Loucy (cell line): ENCODE measurements at regions not wholly inside any gene's neighbourhood (a gene's known extent, or its start where the extent isn't known, plus 50 kb on each side); places are given as distances from the start of the nearest gene placed in this dataset.

Source experiments
- H2AFZ ChIP-seq: fragments of 200-600 bp; sonication (generic); 2 replicates; pipeline ENCODE4 v1.6.0; 2016; ENCODE audit warnings: antibody characterized with exemption, mild to moderate bottlenecking, low read length, moderate library complexity
- H3F3A ChIP-seq: fragments of 200-600 bp; 2 replicates; pipeline ENCODE4 v1.6.0; 2016; ENCODE audit warnings: antibody characterized with exemption, low read depth, mild to moderate bottlenecking
- H3K27me3 ChIP-seq: fragments of 200-600 bp; sonication (generic); 2 replicates; pipeline ENCODE4 v1.6.1; 2014; ENCODE audit warnings: low read length, mild to moderate bottlenecking; ENCODE audit not compliant: insufficient read depth, poor library complexity, severe bottlenecking
- H3K36me3 ChIP-seq: fragments of 200-600 bp; sonication (generic); 2 replicates; pipeline ENCODE4 v1.6.1; 2016; ENCODE audit warnings: low read length; ENCODE audit not compliant: insufficient read depth
- H3K4me1 ChIP-seq: fragments of 200-600 bp; sonication (generic); 2 replicates; pipeline ENCODE4 v1.5.1; 2014; ENCODE audit warnings: low read length, mild to moderate bottlenecking; ENCODE audit not compliant: insufficient read depth, poor library complexity, severe bottlenecking
- H3K4me2 ChIP-seq: fragments of 200-600 bp; sonication (generic); 2 replicates; pipeline ENCODE4 v1.6.0; 2014; ENCODE audit warnings: antibody characterized with exemption, low read length, low read depth, mild to moderate bottlenecking; ENCODE audit not compliant: poor library complexity, severe bottlenecking
- H3K4me3 ChIP-seq: fragments of 200-600 bp; sonication (generic); 2 replicates; pipeline ENCODE4 v1.5.1; 2014; ENCODE audit warnings: low read length, mild to moderate bottlenecking, mixed read lengths; ENCODE audit not compliant: poor library complexity, severe bottlenecking
- H3K79me2 ChIP-seq: fragments of 200-600 bp; sonication (generic); 2 replicates; pipeline ENCODE4 v1.6.1; 2014; ENCODE audit warnings: low read length; ENCODE audit not compliant: insufficient read depth
- H3K9ac ChIP-seq: fragments of 200-600 bp; sonication (generic); 2 replicates; pipeline ENCODE4 v1.6.0; 2014; ENCODE audit warnings: mild to moderate bottlenecking, low read depth, low read length, moderate library complexity; ENCODE audit not compliant: poor library complexity, severe bottlenecking
- H3K9me2 ChIP-seq: fragments of 200-600 bp; sonication (generic); replicated peaks from 2 replicates; pipeline ENCODE4 v1.6.1; 2016; ENCODE audit warnings: low read depth, low read length, mixed read lengths
- H3K9me3 ChIP-seq: fragments of 200-600 bp; sonication (generic); 2 replicates; pipeline ENCODE4 v1.6.1; 2014; ENCODE audit warnings: mild to moderate bottlenecking, antibody characterized with exemption, low read length, low read depth; ENCODE audit not compliant: insufficient read depth
- H4K20me1 ChIP-seq: fragments of 200-600 bp; sonication (generic); 2 replicates; pipeline ENCODE4 v1.6.0; 2014; ENCODE audit warnings: antibody characterized with exemption, low read length, mild to moderate bottlenecking; ENCODE audit not compliant: insufficient read depth, poor library complexity, severe bottlenecking
- EZH2phosphoT487 ChIP-seq: fragments of 200-600 bp; IDR thresholded peaks from 2 replicates; pipeline ENCODE4 v1.6.1; 2018; ENCODE audit warnings: antibody characterized with exemption, mild to moderate bottlenecking, moderate library complexity, borderline replicate concordance
- TF ChIP-seq, protein P1 (sequence below): fragments of 200-600 bp; sonication (generic); conservative IDR thresholded peaks from 2 replicates; pipeline ENCODE4 v1.5.1; 2014; ENCODE audit warnings: mild to moderate bottlenecking, antibody characterized with exemption, low read length

DNA sequence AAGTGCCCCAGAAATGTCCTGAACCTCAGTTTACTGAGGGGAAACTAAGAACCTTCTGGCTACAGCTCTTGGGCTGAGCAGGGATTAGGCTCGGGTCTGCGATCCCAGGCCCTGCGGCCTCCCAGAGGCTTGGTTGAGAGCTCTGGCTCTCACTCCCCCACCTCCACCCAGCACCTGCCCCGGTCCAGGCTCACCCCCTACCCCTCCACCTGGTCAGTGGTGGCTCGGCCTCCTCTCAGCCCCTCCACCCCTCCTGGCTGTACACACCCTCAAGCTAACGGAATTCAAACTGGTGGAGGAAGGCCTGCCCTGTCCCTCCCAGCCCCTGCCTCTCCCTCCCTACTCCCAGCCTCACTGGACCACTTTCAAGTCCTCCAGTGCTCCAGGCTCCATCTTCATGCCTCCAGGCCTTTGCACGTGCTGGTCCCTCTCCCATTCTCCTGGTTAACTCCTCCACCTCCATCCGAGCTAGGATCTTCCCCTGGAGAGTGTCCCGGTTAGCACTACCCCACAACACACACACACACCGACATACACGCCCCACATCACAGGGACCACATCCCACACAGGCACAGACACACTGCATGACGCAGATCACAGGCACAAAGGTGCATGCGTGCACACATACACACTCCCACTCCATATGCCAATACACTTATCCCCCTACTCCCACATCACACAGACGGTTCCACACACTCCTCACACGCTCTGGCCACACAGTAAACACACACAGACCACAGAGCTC is 130.9 kb downstream of the C9orf50 start:
- Histone ChIP-seq H3K27me3 (no peaks in the 10 kb centered on the region), H3K4me1 (peaks cover 13% of the 10 kb centered on the region), H3K9me2 (no peaks in the 10 kb centered on the region), H3K36me3 (no peaks in the 10 kb centered on the region), H3K4me3 (peak overlapping the region; percentile 85), H3K9ac (peak overlapping the region; percentile 82), H3K79me2 (peaks cover 15% of the 10 kb centered on the region; the same call in 1 of the 2 replicates), H3F3A (no peaks in the 10 kb centered on the region), H2AFZ (no peak overlapping the region), H3K4me2 (peak overlapping the region; percentile 68), H4K20me1 (no peaks in the 10 kb centered on the region), H3K9me3 (no peaks in the 10 kb centered on the region)
- TF ChIP-seq, protein P1, sequence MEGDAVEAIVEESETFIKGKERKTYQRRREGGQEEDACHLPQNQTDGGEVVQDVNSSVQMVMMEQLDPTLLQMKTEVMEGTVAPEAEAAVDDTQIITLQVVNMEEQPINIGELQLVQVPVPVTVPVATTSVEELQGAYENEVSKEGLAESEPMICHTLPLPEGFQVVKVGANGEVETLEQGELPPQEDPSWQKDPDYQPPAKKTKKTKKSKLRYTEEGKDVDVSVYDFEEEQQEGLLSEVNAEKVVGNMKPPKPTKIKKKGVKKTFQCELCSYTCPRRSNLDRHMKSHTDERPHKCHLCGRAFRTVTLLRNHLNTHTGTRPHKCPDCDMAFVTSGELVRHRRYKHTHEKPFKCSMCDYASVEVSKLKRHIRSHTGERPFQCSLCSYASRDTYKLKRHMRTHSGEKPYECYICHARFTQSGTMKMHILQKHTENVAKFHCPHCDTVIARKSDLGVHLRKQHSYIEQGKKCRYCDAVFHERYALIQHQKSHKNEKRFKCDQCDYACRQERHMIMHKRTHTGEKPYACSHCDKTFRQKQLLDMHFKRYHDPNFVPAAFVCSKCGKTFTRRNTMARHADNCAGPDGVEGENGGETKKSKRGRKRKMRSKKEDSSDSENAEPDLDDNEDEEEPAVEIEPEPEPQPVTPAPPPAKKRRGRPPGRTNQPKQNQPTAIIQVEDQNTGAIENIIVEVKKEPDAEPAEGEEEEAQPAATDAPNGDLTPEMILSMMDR, result no peak
- no peak for TF ChIP-seq EZH2phosphoT487

DNA sequence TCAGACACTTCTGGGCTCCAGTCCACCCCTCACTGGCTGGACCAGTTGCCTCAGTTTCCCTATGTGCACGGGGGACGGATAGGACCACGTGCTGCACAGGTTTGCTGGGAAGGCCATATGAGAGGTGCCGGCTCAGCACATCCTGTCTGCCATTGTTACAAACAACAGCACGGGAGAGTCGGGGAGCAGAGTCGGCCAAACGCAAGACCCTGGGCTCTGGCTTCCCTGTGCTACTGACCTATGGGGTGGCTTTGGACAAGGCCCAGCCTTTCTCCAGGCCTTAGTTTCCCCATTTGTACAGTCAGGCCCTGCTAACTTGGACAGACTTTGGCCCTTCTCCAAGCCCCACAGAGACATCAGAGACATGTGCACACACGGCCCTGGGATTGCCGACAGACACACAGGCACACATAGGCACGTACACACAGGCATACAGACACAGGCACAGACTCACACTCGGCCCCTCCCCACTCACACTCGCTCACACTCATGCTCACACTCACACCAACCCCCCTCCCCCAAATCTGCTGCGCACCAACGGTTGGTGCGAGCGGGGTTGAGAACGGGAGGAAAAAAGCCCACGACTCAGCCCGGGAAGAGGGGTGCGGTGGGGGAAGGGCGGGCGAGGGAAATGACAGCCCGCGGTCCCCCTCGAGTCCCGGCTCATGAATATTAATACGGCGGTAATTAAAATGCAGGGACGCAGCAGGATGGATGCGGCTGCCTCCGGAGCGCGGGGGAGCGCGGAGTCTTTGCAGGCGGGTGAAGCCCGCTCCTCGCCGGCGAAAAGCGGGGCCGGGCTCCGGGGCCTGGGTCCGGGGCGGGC is 133.0 kb downstream of the C9orf50 start:
- peak overlapping the region; percentile 68 for H3K4me2 ChIP-seq
- peak overlapping the region; percentile 85; the same call in 1 of the 2 replicates for H2AFZ ChIP-seq
- no peaks in the 10 kb centered on the region for H3K9me2 ChIP-seq
- peaks cover 15% of the 10 kb centered on the region; the same call in 1 of the 2 replicates for H3K79me2 ChIP-seq
- H3K4me3 ChIP-seq, result peak overlapping the region; percentile 85
- H3K27me3 ChIP-seq, result no peaks in the 10 kb centered on the region
- no peaks in the 10 kb centered on the region for H3K9me3 ChIP-seq
- TF ChIP-seq EZH2phosphoT487, result no peak
- H3K36me3 ChIP-seq, result no peaks in the 10 kb centered on the region
- peak overlapping the region; percentile 82 for H3K9ac ChIP-seq
- H3K4me1 ChIP-seq, result peaks cover 13% of the 10 kb centered on the region
- H3F3A ChIP-seq, result no peaks in the 10 kb centered on the region
- no peaks in the 10 kb centered on the region for H4K20me1 ChIP-seq

DNA sequence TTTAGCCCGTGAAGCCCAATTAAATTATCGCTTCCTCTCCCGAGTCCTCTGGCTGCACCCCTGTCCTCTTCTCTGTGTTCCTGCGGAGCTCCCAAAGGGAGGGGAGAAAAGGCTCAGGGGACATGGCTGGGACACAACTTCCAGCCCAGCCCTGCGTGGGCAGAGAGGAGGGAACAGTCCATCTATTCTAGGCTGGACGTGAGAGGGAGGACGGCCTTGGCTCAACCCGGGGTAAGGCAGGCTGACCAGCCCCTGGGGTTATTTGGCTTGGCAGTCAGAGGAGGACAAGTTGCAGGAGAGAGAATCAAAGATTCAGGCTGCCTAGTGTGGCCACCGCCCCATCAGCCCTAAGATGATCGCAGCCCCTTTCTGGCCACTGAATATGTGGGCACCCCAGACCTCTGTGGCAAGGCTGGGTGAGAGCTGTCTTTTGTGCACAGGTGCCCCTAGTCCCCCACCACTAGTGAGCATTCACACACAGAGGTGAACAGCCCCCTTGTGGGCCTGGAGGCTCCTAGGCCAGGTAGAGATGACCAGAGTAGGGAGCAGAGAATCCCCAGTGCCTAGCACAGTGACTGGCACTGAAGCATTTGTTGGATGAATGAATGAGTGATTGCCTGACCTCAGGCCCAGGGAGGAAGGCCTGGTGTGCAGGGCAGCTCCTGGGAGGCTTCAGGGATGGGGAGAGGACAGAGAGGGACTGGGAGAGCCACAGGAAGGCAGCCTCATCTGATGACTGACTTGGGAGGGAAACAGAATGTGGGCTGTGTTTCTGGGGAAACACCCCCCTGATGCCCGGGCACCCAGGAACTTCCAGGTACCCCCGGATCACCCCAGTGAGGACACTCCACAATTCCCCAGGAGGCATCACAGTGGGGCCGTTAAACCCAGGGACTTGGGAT is 133.9 kb downstream of the C9orf50 start:
- Histone ChIP-seq H3K36me3 (no peaks in the 10 kb centered on the region), H3K4me2 (peak overlapping the region; percentile 68), H2AFZ (no peak overlapping the region), H3F3A (no peaks in the 10 kb centered on the region), H3K4me1 (peaks cover 13% of the 10 kb centered on the region), H3K27me3 (no peaks in the 10 kb centered on the region), H3K9ac (no peak overlapping the region), H4K20me1 (no peaks in the 10 kb centered on the region), H3K9me2 (no peaks in the 10 kb centered on the region), H3K79me2 (peaks cover 15% of the 10 kb centered on the region; the same call in 1 of the 2 replicates), H3K4me3 (no peak overlapping the region), H3K9me3 (no peaks in the 10 kb centered on the region)
- TF ChIP-seq, protein P1, result no peak
- no peak for TF ChIP-seq EZH2phosphoT487
